GM23248 (cell line): ENCODE measurements at regions not wholly inside any gene's neighbourhood (a gene's known extent, or its start where the extent isn't known, plus 50 kb on each side); places are given as distances from the start of the nearest gene placed in this dataset.

Experiments
- EZH2 ChIP-seq: fragments of 200-600 bp; sonication (generic); IDR thresholded peaks from 2 replicates; pipeline ENCODE4 v1.6.1; 2018; ENCODE audit warnings: antibody characterized with exemption, mild to moderate bottlenecking; ENCODE audit not compliant: insufficient read depth, poor library complexity, severe bottlenecking
- EZH2phosphoT487 ChIP-seq: fragments of 200-600 bp; sonication (generic); IDR thresholded peaks from 2 replicates; pipeline ENCODE4 v1.6.1; 2018; ENCODE audit warnings: antibody characterized with exemption, moderate library complexity, mild to moderate bottlenecking, low read depth; ENCODE audit not compliant: insufficient read depth

DNA sequence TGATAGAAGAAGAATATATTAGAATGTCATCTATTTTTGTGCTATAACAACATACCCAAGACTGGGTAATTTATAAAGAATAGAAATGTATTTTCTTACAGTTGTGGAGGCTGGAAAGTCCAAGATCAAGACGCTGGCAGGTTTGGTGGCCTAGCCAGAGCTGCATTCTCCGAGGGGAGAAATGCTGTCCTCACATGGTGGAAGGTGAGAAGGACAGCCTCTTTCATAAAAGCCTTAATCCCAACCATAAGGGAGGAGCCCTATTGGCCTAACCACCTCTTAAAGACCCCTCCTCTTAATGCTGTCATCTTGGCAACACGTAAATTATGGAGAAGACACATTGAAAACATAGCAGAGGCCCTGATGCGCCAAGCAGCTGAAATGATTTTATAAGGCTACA is 60.1 kb upstream of the KAZN start:
- no peak for TF ChIP-seq EZH2
- no peak for TF ChIP-seq EZH2phosphoT487
